Testis (tissue), 2 donors: ENCODE measurements at regions not wholly inside any gene's neighbourhood (a gene's known extent, or its start where the extent isn't known, plus 50 kb on each side); places are given as distances from the start of the nearest gene placed in this dataset.

ENCODE experiments used
- CTCF ChIP-seq, 3 experiments: fragments of 450-650 bp in 2 of 3; fragments of 200-600 bp in 1 of 3; sonication (generic) in 1 of 3; IDR thresholded peaks; one replicate each; pipeline ENCODE4 v1.5.1; 2016 to 2019; ENCODE audit warnings: antibody characterized with exemption in 3 of 3, mild to moderate bottlenecking in 2 of 3, moderate library complexity in 1 of 3
- POLR2A ChIP-seq: fragments of 450-650 bp; IDR thresholded peaks from one replicate; pipeline ENCODE4 v1.6.1; 2017; ENCODE audit warnings: antibody characterized with exemption, mild to moderate bottlenecking, moderate library complexity

GRCh38 chr20:55173601-55174000 lies 698.2 kb downstream of the DOK5 start:
- no peak for TF ChIP-seq CTCF (IDR thresholded peaks at IDR 0.05)
- TF ChIP-seq POLR2A = no peak
